ENCODE measurements at regions not wholly inside any gene's neighbourhood (a gene's known extent, or its start where the extent isn't known, plus 50 kb on each side); places are given as distances from the start of the nearest gene placed in this dataset.

DNA sequence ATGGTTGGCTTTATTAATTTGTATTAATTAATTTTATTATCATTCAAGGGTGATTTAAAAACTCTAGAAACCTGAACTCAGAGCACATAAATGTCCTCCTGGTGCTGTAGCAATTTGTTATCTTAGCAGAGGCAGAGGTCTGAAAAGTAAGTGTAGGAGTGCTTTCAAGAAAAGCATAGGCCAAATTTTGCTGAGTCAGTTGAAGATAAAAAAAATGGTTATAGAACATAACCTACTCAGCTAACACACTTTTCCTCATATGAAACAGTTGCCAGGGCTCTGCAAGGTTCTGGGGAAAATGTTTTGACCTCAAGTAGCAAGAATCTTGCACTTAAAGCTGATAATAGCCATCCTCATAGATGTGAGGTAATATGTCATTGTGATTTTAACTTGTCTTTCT lies 53.5 kb upstream of the CHODL start:
- no peak for DNase-seq

DNA sequence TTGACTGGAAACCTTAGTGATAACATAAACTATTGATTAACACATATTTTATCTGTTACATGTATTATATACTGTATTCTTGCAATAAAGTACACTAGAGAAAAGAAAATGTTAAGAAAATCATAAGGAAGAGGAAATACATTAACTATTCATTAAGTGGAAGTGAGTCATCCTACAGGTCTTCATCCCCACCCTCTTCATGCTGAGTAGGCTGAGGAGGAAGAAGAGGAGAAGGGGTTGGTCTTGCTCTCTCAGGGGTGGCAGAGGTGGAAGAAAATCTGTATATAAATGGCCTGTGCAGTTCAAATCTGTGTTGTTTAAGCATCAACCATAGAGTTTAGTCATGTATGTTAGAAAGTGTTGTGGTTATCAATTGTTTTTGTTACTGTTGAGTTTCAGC lies 66.1 kb upstream of the CHODL start:
- DNase-seq = no peak

DNA sequence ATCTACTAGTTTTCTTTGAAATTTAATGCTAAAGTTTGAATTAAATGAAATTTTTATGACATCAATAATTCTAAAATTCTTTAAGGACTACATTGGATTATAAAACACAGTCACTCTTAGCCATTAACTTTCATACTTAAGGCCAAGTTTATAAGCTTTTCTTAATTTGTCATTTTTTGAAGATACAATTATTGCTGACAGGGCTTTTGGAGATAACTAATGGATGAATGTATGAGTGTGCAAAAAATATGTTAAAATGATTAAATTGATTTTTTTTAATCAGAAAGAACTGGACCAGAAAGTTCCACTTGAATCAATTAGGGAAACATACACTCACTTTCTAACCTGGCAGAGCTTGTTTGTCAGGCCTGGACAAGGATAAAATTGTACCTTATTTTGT lies 70.3 kb upstream of the CHODL start:
- no peak for DNase-seq

DNA sequence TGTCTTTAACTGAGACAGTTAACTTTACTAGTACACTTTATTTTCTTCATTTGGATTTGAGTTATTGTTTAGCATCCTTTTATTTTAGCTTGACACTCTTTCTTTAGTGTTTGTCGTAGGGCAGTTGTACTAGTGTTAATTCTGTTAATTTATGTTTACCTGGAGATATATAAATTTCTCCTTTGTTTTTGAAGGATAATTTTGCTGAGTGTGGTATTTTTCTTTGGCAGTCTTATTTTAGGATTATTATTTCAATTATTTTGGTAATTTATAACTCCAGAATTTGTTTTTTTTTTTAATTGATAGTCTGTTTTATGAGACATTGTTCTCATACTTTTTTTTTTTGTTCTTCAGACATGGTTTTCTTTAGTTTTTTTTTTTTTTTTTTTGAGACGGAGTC lies 73.8 kb upstream of the CHODL start:
- no peak for DNase-seq

DNA sequence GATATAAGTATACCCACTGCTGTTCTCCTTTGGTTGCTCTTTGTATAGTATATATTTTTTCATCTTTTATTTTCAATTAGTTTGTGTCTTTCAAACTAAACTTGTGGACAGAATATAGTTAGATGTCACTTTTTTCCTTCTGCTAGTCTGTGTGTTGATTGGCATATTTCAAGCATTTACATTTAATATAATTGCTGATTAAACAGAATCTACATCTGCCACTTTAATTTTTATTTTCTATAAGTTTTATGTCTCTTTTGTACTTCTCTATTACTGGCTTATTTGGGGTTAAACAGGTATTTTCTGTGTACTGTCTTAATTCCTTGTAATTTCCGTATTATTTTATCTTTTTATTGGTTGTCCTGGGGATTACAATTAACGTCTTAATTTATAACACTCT lies 74.4 kb upstream of the CHODL start:
- no peak for DNase-seq

DNA sequence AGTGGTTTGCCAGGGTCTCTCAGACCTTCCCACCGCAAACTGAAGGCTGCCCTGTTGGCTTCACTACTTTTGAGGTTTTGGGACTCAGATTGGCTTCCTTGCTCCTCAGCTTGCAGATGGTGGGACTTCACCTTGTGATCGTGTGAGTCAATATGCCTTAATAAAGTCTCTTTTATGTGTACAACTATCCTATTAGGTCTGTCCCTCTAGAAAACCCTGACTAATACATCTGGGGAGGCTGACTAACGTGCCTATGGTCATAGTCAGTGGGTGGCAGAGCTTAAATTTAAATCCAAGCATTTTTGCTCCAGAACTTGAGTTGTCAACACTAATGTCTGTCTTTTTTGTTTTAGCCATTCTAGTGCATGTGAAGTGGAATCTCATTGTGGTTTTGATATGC lies 76.5 kb upstream of the CHODL start:
- no peak for DNase-seq

DNA sequence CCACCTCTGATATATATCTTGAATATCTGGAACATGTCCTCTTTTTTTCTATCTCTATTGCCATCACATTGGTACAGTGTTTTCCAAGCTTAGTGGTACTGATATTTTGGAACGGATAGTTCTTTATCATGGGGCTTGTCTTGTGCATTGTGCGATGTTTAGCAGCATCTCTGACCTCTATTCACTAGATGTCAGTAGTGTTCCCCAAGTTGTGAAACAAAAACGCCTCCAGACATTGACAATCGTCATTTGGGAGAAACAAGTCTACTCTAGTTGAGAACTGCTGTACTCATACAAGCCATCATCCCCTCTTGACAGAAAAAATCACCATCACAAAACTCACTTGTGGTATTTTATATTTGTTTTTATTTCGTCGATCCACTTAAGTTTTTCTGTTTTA lies 79.7 kb upstream of the CHODL start:
- no peak for DNase-seq

DNA sequence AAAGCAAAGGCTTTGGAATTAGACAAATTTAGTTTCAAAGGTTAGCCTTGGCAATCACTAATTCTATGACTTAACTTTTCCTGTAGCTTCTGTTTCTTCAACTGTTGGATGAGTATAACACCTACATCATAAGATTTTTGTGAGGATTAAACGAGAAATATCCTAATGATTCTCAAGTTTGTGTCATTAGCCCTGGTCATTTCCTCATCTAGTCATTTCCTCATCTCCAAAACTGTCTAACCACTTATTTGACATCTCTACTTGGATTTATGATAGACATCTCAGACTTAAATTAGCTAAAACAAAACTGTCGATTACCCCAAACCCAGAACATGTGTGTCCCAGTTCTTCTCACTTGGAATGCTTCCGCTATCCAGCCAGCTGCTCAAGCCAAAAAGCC lies 80.2 kb upstream of the CHODL start:
- DNase-seq = no peak

DNA sequence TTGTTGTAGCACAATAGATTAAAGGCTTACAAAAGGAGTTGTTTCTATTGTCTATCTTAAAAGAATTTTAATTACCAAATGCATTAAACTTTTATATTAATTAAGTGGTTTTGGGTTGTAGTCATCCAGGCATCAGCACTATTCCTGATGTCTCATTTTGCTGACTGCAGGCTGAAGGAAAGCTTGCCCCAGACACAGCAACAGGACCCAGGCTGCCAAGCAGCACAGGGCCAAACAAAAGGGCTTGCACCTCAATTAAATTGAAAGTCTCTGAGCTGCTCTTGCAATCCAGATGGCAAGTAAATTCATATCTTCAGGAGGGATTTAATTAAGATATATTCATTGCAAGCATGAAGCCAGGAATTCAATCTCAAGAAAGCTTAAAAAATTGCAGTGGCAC lies 80.7 kb upstream of the CHODL start:
- DNase-seq = no peak

DNA sequence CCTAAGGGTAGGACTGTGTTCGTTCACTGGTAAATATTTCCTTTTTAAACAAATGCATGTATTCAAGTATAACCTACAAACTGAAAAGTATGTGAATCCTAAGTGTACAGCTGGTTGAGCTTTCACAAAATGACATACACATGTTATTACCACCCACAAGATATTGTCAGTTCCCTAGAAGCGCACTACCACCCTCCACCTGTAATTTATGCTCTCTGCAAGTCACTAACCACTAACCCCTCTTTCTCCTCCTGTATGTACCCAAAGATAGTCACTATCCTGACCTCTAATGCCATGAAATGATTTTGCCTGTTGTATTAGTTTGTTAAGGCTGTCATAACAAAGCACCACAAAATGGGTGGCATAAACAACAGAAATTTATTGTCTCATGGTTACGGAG lies 82.8 kb upstream of the CHODL start:
- DNase-seq = no peak

DNA sequence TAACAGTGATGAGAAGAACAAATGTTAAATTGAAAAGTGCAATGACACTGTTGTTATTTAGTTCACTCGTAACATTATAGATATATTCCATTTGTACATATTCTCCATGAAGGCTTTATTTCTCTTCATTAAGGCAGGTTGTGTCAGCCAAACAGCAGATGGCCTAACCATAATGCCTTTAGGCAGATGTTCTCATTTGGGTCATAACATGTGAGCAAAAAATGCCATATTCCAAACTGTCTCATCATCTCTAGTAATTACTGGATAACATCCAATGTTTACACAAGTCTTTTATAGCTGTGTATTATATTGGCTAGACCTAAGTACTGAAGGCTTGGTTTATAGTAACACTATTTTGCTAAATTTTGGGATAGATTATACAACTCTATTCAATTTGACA lies 87.2 kb upstream of the CHODL start:
- no peak for DNase-seq

DNA sequence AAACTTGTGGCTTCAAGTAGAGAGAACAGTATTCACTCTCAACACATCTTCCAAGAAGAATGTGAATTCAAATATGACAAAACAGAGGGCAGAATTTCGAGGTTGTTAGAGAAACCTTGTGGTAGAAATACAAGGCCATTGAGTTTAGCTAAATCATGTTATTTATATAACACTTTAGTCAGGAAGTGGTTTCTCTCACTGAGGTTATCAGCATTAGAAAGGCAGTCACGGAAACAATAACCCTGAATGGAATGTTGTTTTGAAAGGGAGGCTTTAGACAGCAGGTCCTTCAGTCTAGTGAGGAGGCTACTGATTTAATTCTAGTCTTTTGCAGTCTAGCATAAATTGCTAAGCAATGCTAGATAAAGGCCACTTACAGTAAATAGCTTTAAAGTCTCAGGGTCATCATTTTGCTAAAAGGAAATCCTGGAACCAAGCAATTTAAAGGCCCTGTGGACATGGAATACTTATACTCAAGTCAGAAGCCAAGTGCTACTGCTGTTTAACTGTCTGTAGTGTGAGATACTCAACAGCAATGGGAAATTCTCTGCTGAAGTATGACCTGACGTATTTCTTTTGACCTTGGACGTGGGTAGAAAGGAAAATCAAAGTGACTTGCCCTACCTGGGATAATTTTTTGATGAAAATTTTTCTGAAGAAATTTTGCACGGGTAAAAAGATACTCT lies 89.0 kb upstream of the CHODL start:
- no peak for DNase-seq

DNA sequence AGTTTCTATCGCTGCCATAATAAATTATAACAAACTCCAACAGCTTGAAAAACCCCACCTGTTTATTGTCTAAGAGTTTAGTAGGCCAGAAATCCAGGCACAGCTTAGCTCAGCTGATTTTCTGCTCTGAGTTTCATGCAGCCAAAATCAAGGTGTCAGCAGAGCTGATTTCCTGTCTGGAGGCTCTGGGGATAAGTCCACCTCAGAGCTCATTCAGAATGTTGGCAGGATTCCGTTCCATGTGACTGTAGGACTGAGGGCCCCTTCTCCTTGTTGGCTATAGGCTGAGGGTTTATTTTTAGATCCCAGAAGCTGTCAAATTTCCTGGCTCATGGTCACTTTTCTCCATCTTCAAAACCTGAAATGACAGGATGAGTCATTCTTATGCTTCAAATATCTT lies 91.6 kb upstream of the CHODL start:
- no peak for DNase-seq

DNA sequence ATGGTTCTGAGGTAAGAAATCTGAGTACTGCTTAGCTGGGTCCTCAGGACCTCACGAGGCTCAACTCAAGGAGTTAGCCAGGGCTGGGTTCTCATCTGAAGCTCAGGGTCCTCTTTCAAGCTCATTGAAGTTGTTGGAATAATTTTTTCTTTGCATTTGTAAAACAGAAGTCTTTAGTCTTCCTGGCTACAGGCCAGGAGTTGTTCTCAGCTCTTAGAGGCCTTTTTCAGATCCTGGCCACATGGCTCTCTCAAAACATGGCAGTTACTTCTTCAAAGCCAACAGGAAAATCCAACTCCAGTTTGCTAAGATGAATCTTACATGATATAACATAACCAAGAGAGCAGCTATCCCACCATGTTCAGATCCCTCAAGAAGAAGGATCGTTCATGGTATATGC lies 92.3 kb upstream of the CHODL start:
- no peak for DNase-seq

DNA sequence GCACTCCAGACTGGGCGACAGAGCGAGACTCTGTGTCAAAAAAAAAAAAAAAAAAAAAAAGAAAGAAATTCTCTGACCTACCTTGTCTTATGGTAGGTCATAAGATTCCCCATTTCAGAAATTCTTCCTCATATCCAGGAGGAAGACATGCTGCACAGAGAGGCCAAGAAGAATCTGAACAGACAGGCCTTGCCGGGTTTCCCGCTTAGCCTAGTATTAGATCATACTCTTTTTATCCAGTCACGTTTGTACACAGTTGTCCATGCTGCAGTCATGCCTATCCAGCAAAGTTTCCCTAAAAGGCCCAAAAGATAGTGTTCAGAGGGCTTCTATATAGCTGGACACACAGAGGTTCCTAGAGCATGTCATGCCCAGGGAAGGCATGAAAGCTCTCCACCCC lies 93.6 kb upstream of the CHODL start:
- DNase-seq = no peak

DNA sequence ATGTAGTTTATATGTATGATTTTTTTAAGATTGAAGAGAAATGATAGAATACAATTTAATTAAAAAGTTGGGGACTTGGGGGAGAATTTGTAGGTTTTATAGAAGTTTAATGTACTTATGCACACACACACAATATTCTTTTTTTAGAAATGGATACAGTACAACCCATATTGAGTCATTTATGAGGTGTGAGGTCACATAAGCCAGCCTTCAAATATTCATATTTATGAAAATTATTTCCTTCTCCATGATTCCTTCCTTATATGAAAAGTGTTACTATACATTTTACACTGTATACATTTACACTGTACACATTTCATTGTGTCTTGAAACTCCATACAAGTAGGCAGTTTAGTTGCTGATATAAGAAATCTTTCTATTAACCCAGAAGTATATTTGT lies 96.2 kb upstream of the CHODL start:
- DNase-seq = no peak

DNA sequence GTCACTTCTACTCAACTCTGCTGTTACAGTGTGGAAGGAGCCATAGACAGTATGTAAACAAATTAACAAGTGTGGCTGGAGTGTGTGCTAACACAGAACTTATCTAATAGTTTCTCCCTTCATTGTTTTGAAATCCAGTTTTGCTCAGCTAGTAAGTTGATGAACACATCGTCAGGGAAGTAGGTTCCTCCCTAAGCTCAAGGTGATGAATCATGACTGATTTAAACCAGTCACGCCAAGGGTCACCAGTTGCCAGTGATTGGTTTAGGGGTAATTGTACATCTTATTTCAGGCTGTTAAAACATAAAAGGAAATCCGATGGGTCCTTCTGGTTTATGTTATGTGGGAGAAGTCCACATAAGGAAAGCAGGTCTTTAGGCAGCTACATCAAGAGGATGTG lies 97.0 kb upstream of the CHODL start:
- DNase-seq = no peak

DNA sequence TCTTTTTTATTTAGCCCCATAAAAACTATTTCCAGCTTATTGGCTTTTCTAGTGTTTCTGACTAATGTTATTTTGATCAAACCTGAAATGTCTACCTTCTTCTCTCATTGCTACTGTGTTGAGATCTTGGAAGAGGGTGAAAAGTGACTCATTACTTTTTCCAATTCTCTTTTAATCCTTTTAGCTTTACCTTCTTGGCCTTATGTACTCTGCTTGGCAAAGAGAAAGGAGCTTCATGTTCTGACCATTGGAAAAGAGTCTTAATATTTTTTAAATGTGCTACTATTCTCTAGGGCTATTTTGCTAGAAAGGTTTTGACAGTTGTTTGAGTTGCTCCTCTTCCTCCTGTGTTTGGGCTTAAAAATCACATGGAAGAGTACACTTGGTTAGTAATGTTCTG lies 97.8 kb upstream of the CHODL start:
- DNase-seq = no peak

DNA sequence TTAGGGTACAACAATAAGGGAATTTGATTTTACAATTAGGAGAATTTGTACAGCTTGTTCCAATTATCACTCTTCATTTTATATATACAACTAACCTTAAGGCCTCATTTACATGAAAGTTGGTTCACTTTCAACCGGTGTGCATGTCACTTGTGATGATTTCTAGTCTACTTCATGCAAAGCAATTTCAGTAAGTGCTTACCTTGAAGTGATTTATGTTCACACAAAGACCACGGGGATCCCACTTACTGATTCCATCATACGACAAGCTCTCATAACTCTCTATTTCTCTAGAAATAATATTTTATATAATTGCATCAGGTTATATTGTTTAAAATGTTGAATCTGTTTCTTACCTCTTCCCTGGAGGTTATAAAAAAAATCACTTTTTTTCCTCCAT lies 100.3 kb upstream of the CHODL start:
- no peak for DNase-seq

DNA sequence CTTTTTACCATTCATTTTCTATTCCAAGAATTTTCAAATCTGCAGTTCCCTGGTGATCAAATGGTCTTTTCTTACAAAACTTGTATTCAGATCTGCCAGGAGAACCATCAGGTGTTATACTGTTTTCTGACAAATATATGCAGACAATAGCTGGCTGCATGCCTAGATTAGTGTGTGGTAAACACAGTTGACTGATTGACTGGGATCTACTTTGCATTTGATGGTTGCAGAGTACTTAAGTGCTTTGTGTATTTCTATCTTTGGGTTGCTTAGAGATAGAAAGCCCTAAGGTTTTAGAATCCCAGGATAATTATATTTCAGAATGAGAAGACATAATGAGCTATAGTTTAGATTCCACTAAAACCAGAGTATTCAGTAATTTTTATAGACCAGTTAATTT lies 102.0 kb upstream of the CHODL start:
- DNase-seq = no peak

DNA sequence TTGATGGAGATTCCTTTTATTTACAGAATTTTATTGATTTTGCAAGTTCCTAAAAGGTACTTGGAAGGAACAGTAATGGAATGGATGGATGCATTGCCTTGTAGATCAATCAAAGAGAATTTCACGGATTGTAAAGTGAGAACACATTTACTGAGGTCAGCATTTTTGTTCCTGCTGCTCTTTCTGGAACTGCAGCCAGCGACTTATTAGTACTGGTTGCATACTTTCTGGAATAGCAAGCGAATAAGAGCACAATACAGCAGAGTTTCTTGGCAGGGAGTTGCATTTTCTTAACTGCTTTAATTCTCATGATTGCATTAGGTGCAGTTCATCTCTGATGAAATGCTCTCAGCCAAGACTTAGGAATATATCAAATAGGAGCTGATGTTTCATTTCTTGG lies 106.1 kb upstream of the CHODL start:
- peak; percentile 37 for DNase-seq

DNA sequence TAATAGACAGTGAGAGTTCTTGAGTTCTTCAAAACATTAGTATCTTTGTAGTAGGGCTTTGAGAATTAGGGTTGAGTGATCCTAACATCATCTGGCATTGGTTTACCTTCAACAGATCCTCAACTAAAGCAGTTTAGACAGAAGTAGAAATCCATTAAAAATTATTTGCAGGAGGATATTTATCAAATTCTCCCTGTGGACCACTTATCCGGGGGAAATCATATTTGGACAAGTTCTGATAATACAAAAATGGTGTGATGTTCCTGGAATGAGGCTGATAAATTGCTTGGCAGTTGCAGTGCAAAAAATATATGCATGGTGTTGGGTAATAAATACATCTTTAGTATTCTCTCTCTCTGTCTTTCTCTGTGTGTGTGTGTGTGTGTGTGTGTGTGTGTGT lies 115.1 kb upstream of the CHODL start:
- no peak for DNase-seq

DNA sequence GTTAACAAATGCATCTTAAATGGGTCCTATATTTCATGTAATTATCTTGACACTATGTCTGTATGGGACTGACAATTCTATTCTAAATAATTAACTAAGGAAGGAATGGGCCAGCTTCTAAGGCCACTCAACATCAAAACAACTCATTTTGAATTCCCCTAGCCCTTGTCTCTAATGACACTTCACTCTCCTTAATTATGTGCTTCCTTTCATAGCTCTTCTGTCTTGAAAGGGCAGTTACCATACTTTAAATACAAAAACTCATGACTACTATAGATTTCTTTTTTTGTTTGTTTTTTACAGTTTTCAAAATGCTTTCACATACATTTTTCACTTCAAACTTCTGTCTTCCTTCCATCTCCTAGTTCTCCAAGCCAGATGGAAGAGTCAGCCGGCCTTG lies 126.1 kb upstream of the CHODL start:
- no peak for DNase-seq

DNA sequence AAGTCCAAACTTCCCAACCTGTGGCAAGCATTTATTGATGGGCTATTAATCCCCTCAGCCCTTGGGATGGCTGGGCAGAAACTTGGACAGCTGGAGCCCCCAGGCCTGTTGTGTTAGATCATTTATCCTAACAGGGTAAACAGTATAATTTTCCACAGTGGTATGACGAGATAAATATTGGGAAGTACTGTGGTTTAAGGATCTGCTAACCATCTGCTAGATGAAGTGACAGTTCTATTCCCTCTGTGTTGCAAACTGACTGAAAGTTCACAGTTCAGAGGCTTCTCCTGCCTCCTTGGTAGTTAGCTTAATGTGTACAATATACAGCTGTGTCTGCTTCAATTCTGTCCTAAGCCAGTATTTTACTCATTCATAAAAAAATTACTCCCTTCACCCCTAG lies 127.5 kb upstream of the CHODL start:
- no peak for DNase-seq

DNA sequence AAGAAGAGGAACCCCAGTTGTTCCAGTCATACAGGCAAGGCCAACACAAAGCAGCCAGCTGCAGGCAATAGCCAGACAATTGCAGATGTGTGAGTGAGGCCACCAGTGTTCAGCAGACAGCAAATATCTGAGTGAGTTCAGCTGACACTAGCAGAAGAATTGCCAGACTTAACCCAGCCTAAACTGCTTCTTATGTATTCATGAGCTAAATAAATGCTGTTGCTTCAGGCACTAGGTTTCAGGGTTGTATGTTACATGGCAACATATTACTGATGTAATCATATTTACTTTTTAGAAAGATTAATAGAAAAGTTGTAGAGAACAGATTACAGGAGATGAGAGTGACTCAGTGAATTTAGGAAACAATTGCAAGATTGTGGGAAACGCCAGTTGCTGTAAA lies 129.8 kb upstream of the CHODL start:
- DNase-seq = peak; percentile 31

DNA sequence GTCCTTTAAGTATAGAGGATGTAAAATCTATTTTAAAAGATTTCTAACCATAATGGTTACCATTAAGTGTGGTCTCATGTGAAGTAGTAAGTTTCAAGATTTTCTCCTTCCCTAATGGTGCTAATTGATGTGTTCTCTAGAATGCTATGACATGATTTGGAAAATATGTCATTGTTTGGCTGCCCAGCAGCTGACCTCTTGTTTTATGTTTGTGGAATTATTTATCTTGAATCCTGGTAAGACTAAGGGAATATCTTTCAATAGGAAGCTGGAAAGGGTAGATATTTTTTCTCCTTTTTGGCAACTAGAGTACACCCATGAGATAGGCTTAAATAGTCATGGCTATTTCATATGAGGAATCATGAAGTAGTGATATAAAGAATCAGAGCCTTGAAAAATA lies 139.8 kb upstream of the CHODL start:
- no peak for DNase-seq

Data from left hindlimb (tissue), 1 donor.